Naive thymus-derived CD4-positive, alpha-beta T cell (primary cell): ENCODE measurements at regions not wholly inside any gene's neighbourhood (a gene's known extent, or its start where the extent isn't known, plus 50 kb on each side); places are given as distances from the start of the nearest gene placed in this dataset.

Source experiments
- ATAC-seq: fragments of 150-1000 bp; cut with Tn5 transposase; 2 replicates; pipeline ENCODE4 v1.10.0; 2021; ENCODE audit warnings: mild to moderate bottlenecking, moderate library complexity
- CTCF ChIA-PET: fragments of 350-600 bp; sonication (Branson Sonifier 250); formaldehyde crosslinking; loops from one replicate; lab custom pipeline; 2021; ENCODE audit warnings: antibody characterized with exemption; lab: Charles Lee
- POLR2A ChIA-PET: fragments of 350-600 bp; sonication (Branson Sonifier 250); formaldehyde crosslinking; loops from one replicate; lab custom pipeline; 2021; ENCODE audit warnings: antibody characterized with exemption, inconsistent platforms; lab: Charles Lee
- DNase-seq, 9 donors: peaks; one replicate each; pipeline versions ENCODE4 v3.0.0 to v3.0.0-alpha.2; 2020 to 2022; ENCODE audit warnings: mixed read lengths in 1 of 9
- H3K27ac ChIP-seq: one replicate; pipeline ENCODE4 v1.7.0; 2013; ENCODE audit warnings: mild to moderate bottlenecking, low read depth, low read length, moderate library complexity
- H3K27me3 ChIP-seq, 2 donors: one replicate each; pipeline ENCODE4 v1.7.0; 2013; ENCODE audit warnings: low read length in 2 of 2, mild to moderate bottlenecking in 2 of 2, moderate library complexity in 2 of 2; ENCODE audit not compliant: control insufficient read depth in 2 of 2, insufficient read depth in 2 of 2
- H3K36me3 ChIP-seq, 3 experiments: 1 replicate in 2 of 3; 2 replicates in 1 of 3; pipeline ENCODE4 v1.7.0; 2013; ENCODE audit warnings: low read length in 3 of 3, mild to moderate bottlenecking in 3 of 3, moderate library complexity in 1 of 3; ENCODE audit not compliant: insufficient read depth in 3 of 3, control insufficient read depth in 2 of 3
- H3K4me1 ChIP-seq, 2 donors: one replicate each; pipeline ENCODE4 v1.7.0; 2013; ENCODE audit warnings: low read length in 2 of 2, mild to moderate bottlenecking in 2 of 2, moderate library complexity in 1 of 2; ENCODE audit not compliant: control insufficient read depth in 2 of 2, insufficient read depth in 2 of 2
- H3K4me3 ChIP-seq: 2 replicates; pipeline ENCODE4 v1.7.0; 2013; ENCODE audit warnings: mild to moderate bottlenecking, low read length
- H3K9me3 ChIP-seq, 3 experiments: 1 replicate in 2 of 3; 2 replicates in 1 of 3; pipeline ENCODE4 v1.7.0; 2013; ENCODE audit warnings: low read length in 3 of 3; ENCODE audit not compliant: control insufficient read depth in 2 of 3
- H3K27ac Mint-ChIP-seq, 9 donors: one replicate each; pipeline ENCODE4 v1.8.0; 2020 to 2022; ENCODE audit warnings: mixed read lengths in 9 of 9, mild to moderate bottlenecking in 8 of 9, moderate library complexity in 5 of 9, inconsistent platforms in 2 of 9
- H3K27me3 Mint-ChIP-seq, 5 donors: one replicate each; pipeline ENCODE4 v1.8.0; 2021 to 2022; ENCODE audit warnings: mixed read lengths in 5 of 5, mild to moderate bottlenecking in 1 of 5
- H3K36me3 Mint-ChIP-seq, 5 donors: one replicate each; pipeline ENCODE4 v1.8.0; 2020 to 2022; ENCODE audit warnings: mixed read lengths in 5 of 5, mild to moderate bottlenecking in 3 of 5, inconsistent platforms in 1 of 5
- H3K4me1 Mint-ChIP-seq, 7 donors: one replicate each; pipeline ENCODE4 v1.8.0; 2020 to 2022; ENCODE audit warnings: mixed read lengths in 7 of 7, mild to moderate bottlenecking in 3 of 7, inconsistent platforms in 1 of 7
- H3K4me3 Mint-ChIP-seq, 10 donors: one replicate each; pipeline ENCODE4 v1.8.0; 2020 to 2022; ENCODE audit warnings: mild to moderate bottlenecking in 10 of 10, mixed read lengths in 10 of 10, moderate library complexity in 6 of 10, inconsistent platforms in 2 of 10
- H3K9me3 Mint-ChIP-seq, 11 donors: one replicate each; pipeline ENCODE4 v1.8.0; 2020 to 2022; ENCODE audit warnings: mixed read lengths in 11 of 11, mild to moderate bottlenecking in 4 of 11, inconsistent platforms in 1 of 11, moderate library complexity in 1 of 11
- intact Hi-C, 2 donors: fragments of 100-400 bp; cut with micrococcal nuclease; formaldehyde crosslinking; loops; one replicate each; pipeline ENCODE4 v1.15.1; 2023

DNA sequence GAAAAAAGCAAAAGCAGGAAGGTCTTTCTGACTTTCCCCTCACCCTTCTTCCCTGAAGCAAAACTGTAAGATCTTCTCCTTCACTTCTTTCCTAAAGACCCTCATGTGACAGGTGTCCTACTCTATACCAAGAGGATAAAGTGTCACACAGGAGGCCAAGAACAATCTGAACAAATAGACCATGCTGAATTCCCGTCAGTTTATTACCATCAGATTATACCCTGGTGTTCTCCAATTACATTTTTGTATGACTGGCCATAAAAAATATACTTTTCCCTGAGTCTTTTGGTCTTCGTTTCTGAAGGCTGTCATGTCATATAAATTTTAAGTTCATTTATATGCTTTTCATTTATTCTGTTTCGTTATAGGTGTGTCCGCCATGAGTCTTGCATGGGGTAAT, 371.4 kb upstream of the CNTN4 start:
- intact Hi-C loops, result no loop called here
- Histone ChIP-seq H3K4me3 (no peak overlapping the region), H3K27ac (no peak overlapping the region), H3K36me3 (no peaks in the 10 kb centered on the region), H3K9me3 (no peaks in the 10 kb centered on the region), H3K27me3 (no peaks in the 10 kb centered on the region), H3K4me1 (no peaks in the 10 kb centered on the region)
- H3K27me3 Mint-ChIP-seq, result peaks cover 0 to 4% (median 0%) of the 10 kb centered on the region in 5 donors
- ChIA-PET POLR2A (no interaction called here), CTCF (no interaction called here)
- no peak for DNase-seq
- no peak overlapping the region for H3K4me3 Mint-ChIP-seq
- H3K36me3 Mint-ChIP-seq, result no peaks in the 10 kb centered on the region
- peaks cover 0 to 12% (median 4%) of the 10 kb centered on the region in 11 donors for H3K9me3 Mint-ChIP-seq
- ATAC-seq, result no peak
- no peaks in the 10 kb centered on the region for H3K4me1 Mint-ChIP-seq
- no peak overlapping the region for H3K27ac Mint-ChIP-seq

DNA sequence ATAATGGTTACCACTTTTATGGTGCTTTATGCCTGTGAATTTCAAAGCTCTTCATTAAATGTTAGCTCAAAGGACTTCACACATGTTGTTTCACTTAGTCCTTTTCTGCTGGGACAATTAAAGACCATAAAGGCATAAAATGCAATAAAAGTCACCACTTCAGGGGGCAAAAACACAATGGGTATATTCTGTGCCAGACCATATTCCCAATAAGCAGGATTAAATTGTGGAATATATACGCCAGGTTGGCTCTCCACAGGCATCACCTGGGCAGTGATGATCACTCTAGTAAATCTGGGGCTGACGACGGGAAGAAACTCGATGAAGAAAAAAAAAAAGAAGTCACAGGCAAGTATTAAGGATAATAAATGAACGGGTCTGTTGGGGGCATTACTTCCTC, 370.2 kb upstream of the CNTN4 start:
- intact Hi-C loops, result no loop called here
- Mint-ChIP-seq H3K27ac (no peak overlapping the region), H3K4me1 (no peaks in the 10 kb centered on the region), H3K27me3 (peaks cover 0 to 4% (median 0%) of the 10 kb centered on the region in 5 donors), H3K9me3 (peaks cover 0 to 16% (median 5%) of the 10 kb centered on the region in 11 donors), H3K4me3 (no peak overlapping the region), H3K36me3 (no peaks in the 10 kb centered on the region)
- ChIA-PET CTCF (no interaction called here), POLR2A (no interaction called here)
- Histone ChIP-seq H3K4me1 (no peaks in the 10 kb centered on the region), H3K9me3 (peaks cover 0 to under 1% (median 0%) of the 10 kb centered on the region in 3 experiments), H3K27me3 (no peaks in the 10 kb centered on the region), H3K36me3 (no peaks in the 10 kb centered on the region), H3K4me3 (no peak overlapping the region), H3K27ac (no peak overlapping the region)
- ATAC-seq, result no peak
- no peak for DNase-seq

DNA sequence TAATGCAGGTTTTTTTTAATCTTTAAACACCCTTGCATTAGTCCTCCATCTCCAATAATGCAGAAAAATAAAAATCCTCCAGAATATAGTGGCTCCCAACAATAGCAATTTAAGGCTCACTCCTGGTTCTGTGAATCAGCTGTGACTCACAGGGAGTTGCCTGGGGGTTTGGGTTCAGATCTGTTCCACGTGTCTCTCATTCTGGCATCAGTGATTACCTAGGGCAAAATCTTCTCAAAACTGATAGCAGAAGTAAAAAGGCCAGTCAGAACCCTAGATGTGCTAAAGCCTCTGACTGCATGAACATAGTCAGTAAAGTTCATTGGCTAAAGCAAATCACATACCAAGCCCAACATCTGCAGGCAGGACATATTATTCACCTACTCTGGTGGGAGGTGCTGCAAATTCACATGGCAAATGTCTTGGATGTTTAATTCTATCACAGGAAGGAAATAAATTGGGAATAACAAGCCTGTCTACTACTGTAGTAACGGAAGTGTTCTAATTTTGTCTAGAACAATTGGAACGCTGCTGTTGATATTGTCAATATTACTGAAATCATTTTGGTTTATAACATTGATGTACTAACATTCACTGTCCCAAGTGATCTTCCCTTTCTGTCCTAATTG, 364.1 kb upstream of the CNTN4 start:
- no peak for ATAC-seq
- H3K27me3 ChIP-seq, result no peaks in the 10 kb centered on the region
- no peaks in the 10 kb centered on the region for H3K36me3 Mint-ChIP-seq
- no peaks in the 10 kb centered on the region for H3K4me1 ChIP-seq
- no peak for DNase-seq
- H3K9me3 ChIP-seq, result peaks cover 0 to 10% (median 5%) of the 10 kb centered on the region in 3 experiments
- intact Hi-C loops, result no loop called here
- H3K36me3 ChIP-seq, result no peaks in the 10 kb centered on the region
- ChIA-PET CTCF (interaction anchor here (0.6 kb wide), 1 partner anchor 966 kb away, joined by 3 read pairs; no protein-coding TSS in a partner anchor), POLR2A (no interaction called here)
- no peak overlapping the region for H3K4me3 ChIP-seq
- H3K4me3 Mint-ChIP-seq, result no peak overlapping the region
- peaks cover 0 to 18% (median 12%) of the 10 kb centered on the region in 11 donors for H3K9me3 Mint-ChIP-seq
- H3K27me3 Mint-ChIP-seq, result no peaks in the 10 kb centered on the region
- no peak overlapping the region for H3K27ac Mint-ChIP-seq
- H3K4me1 Mint-ChIP-seq, result no peaks in the 10 kb centered on the region
- no peak overlapping the region for H3K27ac ChIP-seq

DNA sequence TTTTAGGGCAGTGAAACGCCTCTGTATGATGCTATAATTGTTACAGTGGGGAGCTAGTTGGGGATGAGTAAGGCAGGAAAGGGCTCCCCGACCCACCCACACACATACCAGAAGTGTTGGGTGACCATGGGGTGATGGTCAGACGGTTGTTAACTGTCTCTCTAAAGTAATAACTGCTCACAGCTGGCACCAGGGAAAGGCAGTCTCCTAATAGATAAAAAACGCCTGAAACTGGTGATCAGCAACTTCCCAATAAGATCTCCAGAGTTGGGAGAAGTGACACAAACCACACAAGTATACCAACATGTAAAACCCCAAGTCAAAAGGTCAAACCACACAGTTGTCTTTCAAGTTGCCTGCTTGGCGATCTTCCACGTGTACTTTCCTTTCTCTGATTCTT, 346.5 kb upstream of the CNTN4 start:
- no peaks in the 10 kb centered on the region for H3K27me3 ChIP-seq
- POLR2A ChIA-PET, result no interaction called here
- H3K27me3 Mint-ChIP-seq, result peaks cover 0 to 2% (median 0%) of the 10 kb centered on the region in 5 donors
- CTCF ChIA-PET, result no interaction called here
- no peaks in the 10 kb centered on the region for H3K36me3 ChIP-seq
- no peak overlapping the region for H3K27ac ChIP-seq
- ATAC-seq (no peak), DNase-seq (no peak)
- peaks cover 0 to 19% (median 8%) of the 10 kb centered on the region in 11 donors for H3K9me3 Mint-ChIP-seq
- no peaks in the 10 kb centered on the region for H3K9me3 ChIP-seq
- no peaks in the 10 kb centered on the region for H3K4me1 Mint-ChIP-seq
- no peak overlapping the region for H3K4me3 Mint-ChIP-seq
- H3K27ac Mint-ChIP-seq, result no peak overlapping the region
- no peaks in the 10 kb centered on the region for H3K36me3 Mint-ChIP-seq
- intact Hi-C loops, result no loop called here
- H3K4me1 ChIP-seq, result no peaks in the 10 kb centered on the region
- no peak overlapping the region for H3K4me3 ChIP-seq

DNA sequence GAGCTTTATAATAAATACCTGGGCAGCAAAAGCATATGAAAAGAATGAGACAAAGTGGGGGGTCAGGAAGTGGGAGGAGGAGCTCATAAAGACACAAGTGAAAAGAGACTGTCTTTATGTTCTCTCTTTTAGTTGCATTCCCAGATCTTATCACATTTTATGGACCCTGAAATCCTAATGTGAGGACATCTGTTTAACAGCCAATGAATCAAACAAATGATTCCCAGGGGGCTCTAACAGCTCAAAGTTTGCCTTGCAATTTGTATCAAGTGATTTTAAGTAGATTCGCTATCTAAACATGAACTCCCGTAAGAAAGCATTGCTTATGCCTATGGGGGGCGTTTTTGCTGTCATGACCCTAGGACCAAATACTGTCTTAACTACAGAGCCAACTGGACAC, 332.3 kb upstream of the CNTN4 start:
- H3K4me3 ChIP-seq, result no peak overlapping the region
- H3K4me1 Mint-ChIP-seq, result no peaks in the 10 kb centered on the region
- no peaks in the 10 kb centered on the region for H3K4me1 ChIP-seq
- H3K4me3 Mint-ChIP-seq, result no peak overlapping the region
- no peak overlapping the region for H3K27ac ChIP-seq
- ChIA-PET POLR2A (no interaction called here), CTCF (interaction anchor here (0.6 kb wide), 1 partner anchor 155 kb away, joined by 3 read pairs; no protein-coding TSS in a partner anchor)
- DNase-seq (no peak), ATAC-seq (no peak)
- no peaks in the 10 kb centered on the region for H3K27me3 ChIP-seq
- no peaks in the 10 kb centered on the region for H3K36me3 ChIP-seq
- H3K9me3 Mint-ChIP-seq, result peaks cover 0 to 23% (median 3%) of the 10 kb centered on the region in 11 donors
- no peak overlapping the region for H3K27ac Mint-ChIP-seq
- H3K9me3 ChIP-seq, result no peaks in the 10 kb centered on the region
- H3K27me3 Mint-ChIP-seq, result no peaks in the 10 kb centered on the region
- no peaks in the 10 kb centered on the region for H3K36me3 Mint-ChIP-seq
- intact Hi-C loops, result no loop called here

DNA sequence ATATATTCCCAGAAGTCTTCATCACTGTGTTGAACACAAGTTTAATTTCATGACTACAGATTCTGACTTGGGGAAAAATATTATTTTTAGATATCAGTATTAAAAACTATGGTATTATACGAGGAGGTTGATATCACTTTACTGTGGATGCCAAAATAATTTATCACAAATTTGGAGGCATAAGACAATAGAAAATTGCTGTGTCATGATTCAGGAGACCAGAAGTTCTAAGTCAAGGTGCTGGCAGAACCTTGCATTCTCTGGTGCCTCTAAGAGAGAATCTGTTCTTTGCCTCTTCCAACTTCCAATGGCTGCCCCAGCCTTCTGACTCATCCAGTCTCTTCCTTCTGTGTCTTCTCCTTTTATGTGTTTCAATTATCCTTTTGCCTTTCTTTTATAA, 325.0 kb upstream of the CNTN4 start:
- Histone ChIP-seq H3K4me1 (no peaks in the 10 kb centered on the region), H3K9me3 (no peaks in the 10 kb centered on the region), H3K27me3 (no peaks in the 10 kb centered on the region), H3K36me3 (no peaks in the 10 kb centered on the region), H3K27ac (no peak overlapping the region), H3K4me3 (no peak overlapping the region)
- DNase-seq, result no peak
- Mint-ChIP-seq H3K27ac (no peak overlapping the region), H3K4me3 (no peak overlapping the region), H3K36me3 (no peaks in the 10 kb centered on the region), H3K27me3 (no peaks in the 10 kb centered on the region), H3K4me1 (no peaks in the 10 kb centered on the region), H3K9me3 (peaks cover 0 to 49% (median 6%) of the 10 kb centered on the region in 11 donors)
- intact Hi-C loops, result no loop called here
- ATAC-seq, result no peak
- ChIA-PET CTCF (no interaction called here), POLR2A (no interaction called here)

DNA sequence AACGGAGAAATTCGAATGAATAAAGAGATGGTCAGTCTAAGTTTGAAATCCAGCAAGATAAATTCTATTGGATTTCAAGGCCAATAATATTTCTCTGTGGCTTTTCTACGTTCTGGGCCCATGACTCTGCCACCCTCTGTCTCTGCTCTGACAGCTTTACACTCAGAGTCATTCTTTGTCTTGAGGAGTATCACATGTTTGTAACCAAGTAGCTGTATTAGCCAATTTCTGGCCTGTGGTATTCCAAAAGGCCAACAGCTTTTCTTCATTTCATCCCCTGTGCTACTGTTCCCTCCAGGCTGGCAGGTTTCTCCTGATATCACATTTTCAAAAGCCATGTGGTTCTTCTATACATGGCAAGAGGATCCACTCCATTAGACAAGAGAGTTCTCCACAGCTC, 324.1 kb upstream of the CNTN4 start:
- H3K36me3 Mint-ChIP-seq, result no peaks in the 10 kb centered on the region
- Histone ChIP-seq H3K9me3 (no peaks in the 10 kb centered on the region), H3K4me1 (no peaks in the 10 kb centered on the region), H3K27ac (no peak overlapping the region), H3K4me3 (no peak overlapping the region), H3K36me3 (no peaks in the 10 kb centered on the region), H3K27me3 (no peaks in the 10 kb centered on the region)
- ChIA-PET CTCF (no interaction called here), POLR2A (no interaction called here)
- intact Hi-C loops, result no loop called here
- H3K27me3 Mint-ChIP-seq, result no peaks in the 10 kb centered on the region
- H3K4me3 Mint-ChIP-seq, result no peak overlapping the region
- H3K9me3 Mint-ChIP-seq, result peaks cover 0 to 45% (median 6%) of the 10 kb centered on the region in 11 donors
- DNase-seq, result no peak
- no peaks in the 10 kb centered on the region for H3K4me1 Mint-ChIP-seq
- ATAC-seq, result no peak
- no peak overlapping the region for H3K27ac Mint-ChIP-seq
